ENCODE measurements at regions not wholly inside any gene's neighbourhood (a gene's known extent, or its start where the extent isn't known, plus 50 kb on each side); places are given as distances from the start of the nearest gene placed in this dataset.

DNA sequence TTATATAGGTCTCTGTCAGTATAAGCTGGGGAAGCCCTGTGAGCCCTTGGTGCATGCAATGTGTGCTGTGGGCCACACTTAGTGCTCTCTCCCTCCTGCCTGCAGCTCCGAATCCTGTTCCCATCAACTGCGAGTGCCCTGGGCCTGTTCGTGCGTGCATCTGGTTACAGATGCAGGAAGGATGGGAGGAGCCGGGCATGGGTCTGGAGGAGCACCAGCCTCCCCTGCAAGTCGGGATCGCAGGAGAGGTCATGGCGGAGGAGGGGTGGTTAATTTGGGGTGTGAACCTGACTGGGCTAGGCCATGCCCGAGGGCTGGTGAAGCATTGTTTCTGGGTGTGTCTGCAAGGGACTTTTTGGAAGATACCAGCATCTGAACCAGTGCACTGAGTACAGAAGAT is 274.6 kb upstream of the IRX4 start:
- TF ChIP-seq, protein P1, sequence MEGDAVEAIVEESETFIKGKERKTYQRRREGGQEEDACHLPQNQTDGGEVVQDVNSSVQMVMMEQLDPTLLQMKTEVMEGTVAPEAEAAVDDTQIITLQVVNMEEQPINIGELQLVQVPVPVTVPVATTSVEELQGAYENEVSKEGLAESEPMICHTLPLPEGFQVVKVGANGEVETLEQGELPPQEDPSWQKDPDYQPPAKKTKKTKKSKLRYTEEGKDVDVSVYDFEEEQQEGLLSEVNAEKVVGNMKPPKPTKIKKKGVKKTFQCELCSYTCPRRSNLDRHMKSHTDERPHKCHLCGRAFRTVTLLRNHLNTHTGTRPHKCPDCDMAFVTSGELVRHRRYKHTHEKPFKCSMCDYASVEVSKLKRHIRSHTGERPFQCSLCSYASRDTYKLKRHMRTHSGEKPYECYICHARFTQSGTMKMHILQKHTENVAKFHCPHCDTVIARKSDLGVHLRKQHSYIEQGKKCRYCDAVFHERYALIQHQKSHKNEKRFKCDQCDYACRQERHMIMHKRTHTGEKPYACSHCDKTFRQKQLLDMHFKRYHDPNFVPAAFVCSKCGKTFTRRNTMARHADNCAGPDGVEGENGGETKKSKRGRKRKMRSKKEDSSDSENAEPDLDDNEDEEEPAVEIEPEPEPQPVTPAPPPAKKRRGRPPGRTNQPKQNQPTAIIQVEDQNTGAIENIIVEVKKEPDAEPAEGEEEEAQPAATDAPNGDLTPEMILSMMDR (IDR thresholded peaks at IDR 0.05; ENCODE audit: poor library complexity, severe bottlenecking) = no peak
- TF ChIP-seq EZH2 (IDR thresholded peaks at IDR 0.05; ENCODE audit: borderline replicate concordance, insufficient read depth, low read length, poor library complexity, severe bottlenecking) = no peak

All from neural cell (in vitro differentiated cells).